OCI-LY1 (cell line): ENCODE measurements at regions not wholly inside any gene's neighbourhood (a gene's known extent, or its start where the extent isn't known, plus 50 kb on each side); places are given as distances from the start of the nearest gene placed in this dataset.

ENCODE experiments used
- H2AFZ ChIP-seq: fragments of 200-600 bp; sonication (generic), shearing (Covaris generic); 2 replicates; pipeline ENCODE4 v1.6.0; 2014; ENCODE audit warnings: antibody characterized with exemption, mild to moderate bottlenecking, low read length
- H3F3A ChIP-seq: fragments of 200-600 bp; sonication (generic), shearing (Covaris generic); 2 replicates; pipeline ENCODE4 v1.6.0; 2014; ENCODE audit warnings: mild to moderate bottlenecking, antibody characterized with exemption, low read length, moderate library complexity; ENCODE audit not compliant: insufficient read depth
- H3K27ac ChIP-seq: fragments of 200-600 bp; sonication (generic); 2 replicates; pipeline ENCODE4 v1.5.1; 2014; ENCODE audit warnings: low read length, mixed run types, mild to moderate bottlenecking, low read depth; ENCODE audit not compliant: poor library complexity, severe bottlenecking
- H3K27me3 ChIP-seq: fragments of 200-600 bp; sonication (generic); 2 replicates; pipeline ENCODE4 v1.6.0; 2014; ENCODE audit warnings: antibody characterized with exemption, mild to moderate bottlenecking, low read length, moderate library complexity; ENCODE audit not compliant: insufficient read depth
- H3K36me3 ChIP-seq: fragments of 200-600 bp; sonication (generic); 2 replicates; pipeline ENCODE4 v1.6.1; 2014; ENCODE audit warnings: mild to moderate bottlenecking, antibody characterized with exemption, low read length, moderate library complexity, mixed read lengths; ENCODE audit not compliant: insufficient read depth
- H3K4me1 ChIP-seq: fragments of 200-600 bp; sonication (generic); 2 replicates; pipeline ENCODE4 v1.5.1; 2014; ENCODE audit warnings: mild to moderate bottlenecking, low read length, moderate library complexity; ENCODE audit not compliant: insufficient read depth, severe bottlenecking
- H3K4me2 ChIP-seq: fragments of 200-600 bp; sonication (generic), shearing (Covaris generic); 2 replicates; pipeline ENCODE4 v1.6.1; 2014; ENCODE audit warnings: low read length
- H3K4me3 ChIP-seq: fragments of 200-600 bp; sonication (generic); 2 replicates; pipeline ENCODE4 v1.5.1; 2014; ENCODE audit warnings: low read length, low read depth, mild to moderate bottlenecking, mixed read lengths; ENCODE audit not compliant: poor library complexity, severe bottlenecking
- H3K79me2 ChIP-seq: fragments of 200-600 bp; shearing (Covaris generic); 2 replicates; pipeline ENCODE4 v1.6.1; 2016; ENCODE audit warnings: mixed run types, low read length, mixed read lengths; ENCODE audit not compliant: insufficient read depth
- H3K9ac ChIP-seq: fragments of 200-600 bp; sonication (generic), shearing (Covaris generic); 2 replicates; pipeline ENCODE4 v1.6.1; 2014; ENCODE audit warnings: mild to moderate bottlenecking, low read length, mixed read lengths
- H3K9me2 ChIP-seq: fragments of 200-600 bp; sonication (generic), shearing (Covaris generic); 2 replicates; pipeline ENCODE4 v1.6.1; 2014; ENCODE audit warnings: low read depth, mild to moderate bottlenecking, low read length, mixed read lengths
- H3K9me3 ChIP-seq: fragments of 200-600 bp; shearing (Covaris generic); 2 replicates; pipeline ENCODE4 v1.6.1; 2014; ENCODE audit warnings: low read length, mixed read lengths
- H4K20me1 ChIP-seq: fragments of 200-600 bp; sonication (generic), shearing (Covaris generic); 2 replicates; pipeline ENCODE4 v1.6.0; 2016; ENCODE audit warnings: mild to moderate bottlenecking, low read length; ENCODE audit not compliant: insufficient read depth
- CTCF ChIP-seq: fragments of 200-600 bp; sonication (generic), shearing (Covaris generic); IDR thresholded peaks from 2 replicates; pipeline ENCODE4 v1.5.1; 2017; ENCODE audit warnings: mild to moderate bottlenecking, antibody characterized with exemption, low read length, moderate library complexity, mixed read lengths
- EZH2 ChIP-seq: fragments of 200-600 bp; sonication (generic), shearing (Covaris generic); IDR thresholded peaks from 2 replicates; pipeline ENCODE4 v1.8.0; 2017; ENCODE audit warnings: borderline replicate concordance, mixed run types, mild to moderate bottlenecking, antibody characterized with exemption, low read length, moderate library complexity, mixed read lengths

- Histone ChIP-seq H3K4me2 (no peak overlapping the region), H3K4me3 (no peak overlapping the region), H3F3A (no peaks in the 10 kb centered on the region)
Measured at GRCh38 chr2:192407692-192408091, 213.0 kb upstream of the TMEFF2 start.

GRCh38 chr2:192398236-192398635, 203.5 kb upstream of the TMEFF2 start:
- no peaks in the 10 kb centered on the region for H3K9me3 ChIP-seq
- no peak overlapping the region for H3K9ac ChIP-seq
- no peak overlapping the region for H3K27ac ChIP-seq
- H4K20me1 ChIP-seq, result no peaks in the 10 kb centered on the region
- H3K9me2 ChIP-seq, result no peaks in the 10 kb centered on the region
- no peaks in the 10 kb centered on the region for H3F3A ChIP-seq
- H3K79me2 ChIP-seq, result no peaks in the 10 kb centered on the region
- no peak overlapping the region for H3K4me3 ChIP-seq
- H3K4me2 ChIP-seq, result no peak overlapping the region
- no peak for TF ChIP-seq EZH2
- no peak for TF ChIP-seq CTCF
- H3K36me3 ChIP-seq, result no peaks in the 10 kb centered on the region
- H3K4me1 ChIP-seq, result no peaks in the 10 kb centered on the region
- H3K27me3 ChIP-seq, result no peaks in the 10 kb centered on the region
- no peak overlapping the region for H2AFZ ChIP-seq

More at GRCh38 chr2:192407692-192408091, 213.0 kb upstream of the TMEFF2 start:
- TF ChIP-seq CTCF (no peak), EZH2 (no peak)
- H3K4me1 ChIP-seq, result no peaks in the 10 kb centered on the region
- no peaks in the 10 kb centered on the region for H3K9me3 ChIP-seq
- no peaks in the 10 kb centered on the region for H3K9me2 ChIP-seq
- no peak overlapping the region for H3K27ac ChIP-seq
- no peaks in the 10 kb centered on the region for H3K27me3 ChIP-seq
- no peaks in the 10 kb centered on the region for H3K79me2 ChIP-seq
- no peaks in the 10 kb centered on the region for H3K36me3 ChIP-seq
- no peak overlapping the region for H3K9ac ChIP-seq
- no peak overlapping the region for H2AFZ ChIP-seq
- H4K20me1 ChIP-seq, result no peaks in the 10 kb centered on the region

- no peak overlapping the region for H3K27ac ChIP-seq
- H3K79me2 ChIP-seq, result no peaks in the 10 kb centered on the region
- no peaks in the 10 kb centered on the region for H3F3A ChIP-seq
- H3K4me3 ChIP-seq, result no peak overlapping the region
- no peaks in the 10 kb centered on the region for H3K9me3 ChIP-seq
- no peaks in the 10 kb centered on the region for H3K4me1 ChIP-seq
- H3K9me2 ChIP-seq, result no peaks in the 10 kb centered on the region
- H3K27me3 ChIP-seq, result no peaks in the 10 kb centered on the region
- H3K9ac ChIP-seq, result no peak overlapping the region
- H4K20me1 ChIP-seq, result no peaks in the 10 kb centered on the region
- no peak overlapping the region for H2AFZ ChIP-seq
- H3K4me2 ChIP-seq, result no peak overlapping the region
- no peaks in the 10 kb centered on the region for H3K36me3 ChIP-seq
- TF ChIP-seq CTCF (no peak), EZH2 (no peak)
Measured at GRCh38 chr2:192394605-192395004, 199.9 kb upstream of the TMEFF2 start.
